Activated T-cell treated with anti-CD3 and anti-CD28 coated beads, Interleukin-2, amount 50 U/mL, for 24 hours (primary cell): ENCODE measurements at regions not wholly inside any gene's neighbourhood (a gene's known extent, or its start where the extent isn't known, plus 50 kb on each side); places are given as distances from the start of the nearest gene placed in this dataset.

ENCODE experiments used
- DNase-seq: peaks from one replicate; pipeline ENCODE4 v3.0.0-alpha.2; 2020
- H3K27ac Mint-ChIP-seq: 2 replicates; pipeline ENCODE4 v1.8.0; 2020; ENCODE audit warnings: mild to moderate bottlenecking, mixed read lengths
- H3K27me3 Mint-ChIP-seq: 2 replicates; pipeline ENCODE4 v1.8.0; 2020; ENCODE audit warnings: mixed read lengths
- H3K36me3 Mint-ChIP-seq: 2 replicates; pipeline ENCODE4 v1.8.0; 2020; ENCODE audit warnings: low read depth, mixed read lengths
- H3K4me1 Mint-ChIP-seq: 2 replicates; pipeline ENCODE4 v1.8.0; 2020; ENCODE audit warnings: low read depth, mixed read lengths
- H3K4me3 Mint-ChIP-seq: 2 replicates; pipeline ENCODE4 v1.8.0; 2020; ENCODE audit warnings: mild to moderate bottlenecking, moderate library complexity, mixed read lengths
- H3K9me3 Mint-ChIP-seq: 2 replicates; pipeline ENCODE4 v1.8.0; 2020; ENCODE audit warnings: mixed read lengths

- no peak for DNase-seq
- Mint-ChIP-seq H3K4me1 (peaks cover 28% of the 10 kb centered on the region), H3K4me3 (no peak overlapping the region), H3K27me3 (no peaks in the 10 kb centered on the region), H3K9me3 (peaks cover 10% of the 10 kb centered on the region), H3K27ac (no peak overlapping the region), H3K36me3 (no peaks in the 10 kb centered on the region)
Measured at GRCh38 chr11:128209138-128209435, 378.3 kb downstream of the ETS1 start.

GRCh38 chr11:128208329-128209137 is 378.8 kb downstream of the ETS1 start:
- no peak overlapping the region for H3K27ac Mint-ChIP-seq
- peaks cover 10% of the 10 kb centered on the region for H3K9me3 Mint-ChIP-seq
- no peak for DNase-seq
- no peak overlapping the region for H3K4me3 Mint-ChIP-seq
- no peaks in the 10 kb centered on the region for H3K36me3 Mint-ChIP-seq
- H3K27me3 Mint-ChIP-seq: no peaks in the 10 kb centered on the region
- H3K4me1 Mint-ChIP-seq: peaks cover 28% of the 10 kb centered on the region

- H3K27ac Mint-ChIP-seq: no peak overlapping the region
- no peaks in the 10 kb centered on the region for H3K36me3 Mint-ChIP-seq
- no peak overlapping the region for H3K4me3 Mint-ChIP-seq
- no peak for DNase-seq
- H3K9me3 Mint-ChIP-seq: peaks cover 10% of the 10 kb centered on the region
- H3K27me3 Mint-ChIP-seq: no peaks in the 10 kb centered on the region
- H3K4me1 Mint-ChIP-seq: peaks cover 28% of the 10 kb centered on the region
Measured at GRCh38 chr11:128207861-128208321, 379.5 kb downstream of the ETS1 start.

GRCh38 chr11:128206461-128206860 is 380.9 kb downstream of the ETS1 start:
- no peaks in the 10 kb centered on the region for H3K27me3 Mint-ChIP-seq
- peaks cover 39% of the 10 kb centered on the region for H3K4me1 Mint-ChIP-seq
- H3K9me3 Mint-ChIP-seq: peaks cover 10% of the 10 kb centered on the region
- DNase-seq: no peak
- no peak overlapping the region for H3K27ac Mint-ChIP-seq
- H3K36me3 Mint-ChIP-seq: no peaks in the 10 kb centered on the region
- no peak overlapping the region for H3K4me3 Mint-ChIP-seq

GRCh38 chr11:128205796-128206195 is 381.6 kb downstream of the ETS1 start:
- H3K27me3 Mint-ChIP-seq: no peaks in the 10 kb centered on the region
- H3K36me3 Mint-ChIP-seq: no peaks in the 10 kb centered on the region
- H3K4me3 Mint-ChIP-seq: no peak overlapping the region
- H3K9me3 Mint-ChIP-seq: peaks cover 10% of the 10 kb centered on the region
- peaks cover 45% of the 10 kb centered on the region for H3K4me1 Mint-ChIP-seq
- no peak for DNase-seq
- H3K27ac Mint-ChIP-seq: no peak overlapping the region

GRCh38 chr11:128204898-128205297 is 382.5 kb downstream of the ETS1 start:
- Mint-ChIP-seq H3K4me1 (peaks cover 43% of the 10 kb centered on the region), H3K27ac (no peak overlapping the region), H3K36me3 (no peaks in the 10 kb centered on the region), H3K9me3 (peaks cover 10% of the 10 kb centered on the region), H3K27me3 (no peaks in the 10 kb centered on the region), H3K4me3 (no peak overlapping the region)
- DNase-seq: no peak

- H3K4me1 Mint-ChIP-seq: peaks cover 37% of the 10 kb centered on the region
- no peak overlapping the region for H3K4me3 Mint-ChIP-seq
- H3K9me3 Mint-ChIP-seq: peaks cover 7% of the 10 kb centered on the region
- no peak for DNase-seq
- H3K27me3 Mint-ChIP-seq: no peaks in the 10 kb centered on the region
- H3K27ac Mint-ChIP-seq: peak overlapping the region; percentile 44
- H3K36me3 Mint-ChIP-seq: no peaks in the 10 kb centered on the region
Measured at GRCh38 chr11:128201801-128202200, 385.6 kb downstream of the ETS1 start.

DNA sequence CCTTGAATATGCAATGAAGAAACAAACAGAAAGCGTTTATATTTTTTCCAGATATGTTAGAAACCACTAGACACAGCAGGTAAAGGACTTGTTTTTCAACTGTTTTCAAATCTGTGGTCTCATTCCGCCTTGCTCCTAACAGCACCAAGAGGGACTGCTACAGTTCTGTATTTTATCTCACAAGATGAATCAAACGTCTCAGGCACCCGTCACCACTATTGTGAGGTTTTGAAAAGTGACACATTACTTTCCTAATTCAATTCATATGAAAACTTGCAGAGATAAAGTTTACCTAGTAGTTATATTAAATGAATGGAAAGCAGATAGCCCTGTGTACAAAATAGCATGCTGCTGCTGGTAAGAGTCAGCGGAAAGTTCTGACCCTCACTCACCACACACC is 386.3 kb downstream of the ETS1 start:
- Mint-ChIP-seq H3K4me1 (peaks cover 41% of the 10 kb centered on the region), H3K27ac (peak overlapping the region; percentile 48), H3K9me3 (peaks cover 1% of the 10 kb centered on the region), H3K36me3 (no peaks in the 10 kb centered on the region), H3K27me3 (no peaks in the 10 kb centered on the region), H3K4me3 (no peak overlapping the region)
- DNase-seq: no peak

GRCh38 chr11:128200467-128200866 is 386.9 kb downstream of the ETS1 start:
- DNase-seq: no peak
- Mint-ChIP-seq H3K27ac (peak overlapping the region; percentile 48), H3K36me3 (no peaks in the 10 kb centered on the region), H3K4me3 (no peak overlapping the region), H3K9me3 (no peaks in the 10 kb centered on the region), H3K4me1 (peaks cover 41% of the 10 kb centered on the region), H3K27me3 (no peaks in the 10 kb centered on the region)

DNA sequence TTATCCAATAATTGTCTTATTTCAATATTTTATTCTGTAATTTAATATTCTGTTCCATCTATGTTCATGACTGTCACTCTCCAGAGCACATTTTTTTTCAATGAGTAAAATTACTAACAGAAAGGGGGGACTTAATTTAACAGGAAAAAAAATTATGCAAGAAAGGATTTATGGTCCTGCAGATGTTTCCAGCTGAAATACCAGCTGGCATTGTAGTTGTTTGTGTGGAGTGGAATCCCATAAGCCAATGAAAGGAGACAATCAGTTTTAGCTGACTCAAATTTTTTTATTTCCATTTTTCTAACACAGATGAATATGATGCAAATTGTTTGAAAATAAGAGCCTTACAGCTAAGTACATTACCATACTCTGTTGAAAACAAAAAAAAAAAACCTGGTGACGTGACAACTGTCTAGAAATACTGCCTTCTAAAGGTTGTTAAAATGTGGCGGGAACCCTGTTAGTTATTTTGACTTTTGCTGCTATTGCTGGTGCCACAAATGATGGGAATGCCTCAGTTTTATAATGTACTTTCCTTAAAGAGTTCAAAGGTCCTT is 389.1 kb downstream of the ETS1 start:
- Mint-ChIP-seq H3K36me3 (no peaks in the 10 kb centered on the region), H3K9me3 (no peaks in the 10 kb centered on the region), H3K4me3 (no peak overlapping the region), H3K4me1 (peaks cover 62% of the 10 kb centered on the region), H3K27ac (no peak overlapping the region), H3K27me3 (no peaks in the 10 kb centered on the region)
- DNase-seq: no peak

GRCh38 chr11:128196235-128196634 is 391.1 kb downstream of the ETS1 start:
- DNase-seq: no peak
- Mint-ChIP-seq H3K4me3 (no peak overlapping the region), H3K36me3 (no peaks in the 10 kb centered on the region), H3K27me3 (no peaks in the 10 kb centered on the region), H3K4me1 (peaks cover 52% of the 10 kb centered on the region), H3K27ac (no peak overlapping the region), H3K9me3 (no peaks in the 10 kb centered on the region)

DNA sequence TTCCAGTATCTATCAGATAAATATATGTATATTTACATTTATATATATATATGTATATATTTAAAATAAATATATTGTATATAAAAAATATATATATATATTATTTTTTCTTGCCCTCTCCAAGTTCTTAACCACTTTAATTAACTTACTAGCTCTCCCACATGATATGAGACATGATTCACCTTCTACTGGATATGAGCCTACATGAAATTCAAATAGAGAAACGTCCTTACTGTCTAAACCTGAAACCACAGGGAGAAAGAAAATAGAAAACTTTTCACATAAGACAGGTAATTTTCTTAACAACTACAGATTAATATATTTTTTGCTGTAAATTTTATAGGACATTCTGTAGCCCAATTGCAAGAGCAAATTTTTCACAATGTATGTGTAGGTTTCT is 391.6 kb downstream of the ETS1 start:
- Mint-ChIP-seq H3K36me3 (no peaks in the 10 kb centered on the region), H3K9me3 (no peaks in the 10 kb centered on the region), H3K27ac (no peak overlapping the region), H3K4me3 (no peak overlapping the region), H3K4me1 (peaks cover 52% of the 10 kb centered on the region), H3K27me3 (no peaks in the 10 kb centered on the region)
- DNase-seq: no peak

GRCh38 chr11:128195057-128195751 is 392.2 kb downstream of the ETS1 start:
- no peaks in the 10 kb centered on the region for H3K36me3 Mint-ChIP-seq
- DNase-seq: no peak
- no peaks in the 10 kb centered on the region for H3K9me3 Mint-ChIP-seq
- no peaks in the 10 kb centered on the region for H3K27me3 Mint-ChIP-seq
- H3K4me3 Mint-ChIP-seq: peak overlapping the region; percentile 0
- peak overlapping the region; percentile 53 for H3K27ac Mint-ChIP-seq
- peaks cover 52% of the 10 kb centered on the region for H3K4me1 Mint-ChIP-seq

GRCh38 chr11:128194216-128194615 is 393.1 kb downstream of the ETS1 start:
- no peak overlapping the region for H3K27ac Mint-ChIP-seq
- H3K4me1 Mint-ChIP-seq: peaks cover 53% of the 10 kb centered on the region
- H3K9me3 Mint-ChIP-seq: no peaks in the 10 kb centered on the region
- no peak for DNase-seq
- no peak overlapping the region for H3K4me3 Mint-ChIP-seq
- H3K36me3 Mint-ChIP-seq: no peaks in the 10 kb centered on the region
- no peaks in the 10 kb centered on the region for H3K27me3 Mint-ChIP-seq

- no peak for DNase-seq
- Mint-ChIP-seq H3K4me3 (no peak overlapping the region), H3K27me3 (no peaks in the 10 kb centered on the region), H3K36me3 (no peaks in the 10 kb centered on the region), H3K27ac (no peak overlapping the region), H3K9me3 (no peaks in the 10 kb centered on the region), H3K4me1 (peaks cover 53% of the 10 kb centered on the region)
Measured at GRCh38 chr11:128193615-128194014, 393.7 kb downstream of the ETS1 start.
